Activated CD4-positive, alpha-beta T cell treated with anti-CD3 and anti-CD28 coated beads, Interleukin-10, Interleukin-2, amounts not matched to agents 100 ng/mL and 50 ng/mL, durations not matched to agents 16 hours and 8 hours (primary cell): ENCODE measurements at regions not wholly inside any gene's neighbourhood (a gene's known extent, or its start where the extent isn't known, plus 50 kb on each side); places are given as distances from the start of the nearest gene placed in this dataset.

Experiments used
- DNase-seq: peaks from one replicate; pipeline ENCODE4 v3.0.0-alpha.2; 2020

GRCh38 chr18:60445341-60445740 is 72.8 kb upstream of the MC4R start:
- DNase-seq = no peak

GRCh38 chr18:60446821-60447220 is 74.2 kb upstream of the MC4R start:
- DNase-seq = no peak

GRCh38 chr18:60448487-60449267 is 76.1 kb upstream of the MC4R start:
- DNase-seq = no peak

GRCh38 chr18:60452421-60452820 is 79.8 kb upstream of the MC4R start:
- no peak for DNase-seq

GRCh38 chr18:60466677-60467076 is 94.1 kb upstream of the MC4R start:
- no peak for DNase-seq

- no peak for DNase-seq
Observed at GRCh38 chr18:60469387-60470100, 97.0 kb upstream of the MC4R start.

GRCh38 chr18:60471652-60472051 is 99.1 kb upstream of the MC4R start:
- no peak for DNase-seq

GRCh38 chr18:60485201-60485600 is 112.6 kb upstream of the MC4R start:
- no peak for DNase-seq

- DNase-seq = no peak
Observed at GRCh38 chr18:60493066-60493465, 120.5 kb upstream of the MC4R start.

- DNase-seq = no peak
Observed at GRCh38 chr18:60499675-60500074, 127.1 kb upstream of the MC4R start.

GRCh38 chr18:60500960-60501359 is 128.4 kb upstream of the MC4R start:
- no peak for DNase-seq

GRCh38 chr18:60502591-60502990 is 130.0 kb upstream of the MC4R start:
- DNase-seq = no peak

GRCh38 chr18:60503199-60503598 is 130.6 kb upstream of the MC4R start:
- no peak for DNase-seq

GRCh38 chr18:60506190-60506589 is 133.6 kb upstream of the MC4R start:
- DNase-seq = no peak

GRCh38 chr18:60506682-60507081 is 134.1 kb upstream of the MC4R start:
- no peak for DNase-seq

GRCh38 chr18:60508108-60508507 is 135.5 kb upstream of the MC4R start:
- no peak for DNase-seq

GRCh38 chr18:60534538-60534937 is 162.0 kb upstream of the MC4R start:
- no peak for DNase-seq

GRCh38 chr18:60537074-60537473 is 164.5 kb upstream of the MC4R start:
- DNase-seq = no peak

GRCh38 chr18:60538891-60539290 is 166.3 kb upstream of the MC4R start:
- no peak for DNase-seq

GRCh38 chr18:60541661-60542060 is 169.1 kb upstream of the MC4R start:
- no peak for DNase-seq

GRCh38 chr18:60543646-60544045 is 171.1 kb upstream of the MC4R start:
- no peak for DNase-seq

GRCh38 chr18:60549338-60549960 is 176.9 kb upstream of the MC4R start:
- DNase-seq = peak; percentile 57

- no peak for DNase-seq
Observed at GRCh38 chr18:60552948-60553347, 180.4 kb upstream of the MC4R start.

- DNase-seq = no peak
Observed at GRCh38 chr18:60554967-60555366, 182.4 kb upstream of the MC4R start.
